ENCODE measurements at regions not wholly inside any gene's neighbourhood (a gene's known extent, or its start where the extent isn't known, plus 50 kb on each side); places are given as distances from the start of the nearest gene placed in this dataset.

DNA sequence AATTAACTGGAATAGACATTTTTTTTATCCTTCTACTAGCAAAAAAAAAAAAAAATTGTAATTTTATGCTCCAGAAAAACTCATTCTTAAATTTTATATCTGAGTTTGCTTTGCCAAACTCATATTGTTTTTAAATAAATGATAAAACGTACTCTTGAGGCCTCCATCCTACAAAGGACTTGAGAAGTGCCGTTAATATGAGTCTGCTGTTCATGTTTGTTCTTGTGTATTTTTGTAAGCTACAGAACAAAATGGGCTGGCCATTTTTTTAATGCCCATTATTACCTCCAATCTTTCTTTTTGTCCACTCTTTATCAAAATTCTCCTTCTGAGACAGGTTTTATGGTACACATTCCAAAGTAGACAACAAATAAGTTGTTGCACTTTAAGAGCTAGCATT, 643.5 kb upstream of the SOX9 start:
- FAIRE-seq: no peak
- POLR2A ChIA-PET (ENCODE audit: partially characterized antibody): no interaction called here
- H3K79me2 ChIP-seq (ENCODE audit: control insufficient read depth in 1 of 2, insufficient read depth in 2 of 2, low read length in 2 of 2): no peaks in the 10 kb centered on the region

More for the DNA sequence above, 643.5 kb upstream of the SOX9 start:
- TF ChIP-seq NANOG (IDR thresholded peaks at IDR 0.05; ENCODE audit: insufficient read depth, low read depth, low read length, poor library complexity, severe bottlenecking): no peak
- H3K4ac ChIP-seq (replicated peaks; ENCODE audit: insufficient read length, low read depth, low read length): no peak overlapping the region
- no peak overlapping the region for H2BK12ac ChIP-seq (ENCODE audit: low read depth, low read length)
- no peak overlapping the region for H2AK5ac ChIP-seq (ENCODE audit: low read depth, low read length)
- H4K20me1 ChIP-seq (replicated peaks in 1 of 2; ENCODE audit: control insufficient read depth in 1 of 2, insufficient read depth in 2 of 2, low read length in 2 of 2): no peaks in the 10 kb centered on the region
- 84% methylated on average over 2 of the region's 2 CpGs; no CpG with 5 or more reads in 1 of the 2 experiments for WGBS, 2 experiments (ENCODE audit: extremely low coverage in 1 of 2, insufficient coverage in 1 of 2, insufficient read length in 1 of 2, insufficient replicate concordance in 2 of 2, low coverage in 1 of 2, low lambda C conversion rate in 2 of 2, missing lambda C conversion rate in 1 of 2)
- no peaks in the 10 kb centered on the region for H3K79me1 ChIP-seq (ENCODE audit: low read depth, low read length)
- H4K5ac ChIP-seq (ENCODE audit: insufficient read length, low read depth, low read length): no peak overlapping the region
- H3K4me2 ChIP-seq (ENCODE audit: insufficient read depth in 1 of 2, low read depth in 2 of 2, low read length in 2 of 2): no peak overlapping the region
- H3K9ac ChIP-seq (replicated peaks in 1 of 4; ENCODE audit: extremely low read depth in 1 of 4, low read depth in 3 of 4, low read length in 3 of 4): no peak overlapping the region
- no peak overlapping the region for H3K27ac ChIP-seq (ENCODE audit: low read depth, low read length)
- H3K23ac ChIP-seq (ENCODE audit: insufficient read length): no peak overlapping the region
- H3K14ac ChIP-seq (ENCODE audit: insufficient read length): no peak overlapping the region
- H3K23me2 ChIP-seq (ENCODE audit: low read depth, low read length): no peaks in the 10 kb centered on the region
- H4K91ac ChIP-seq (replicated peaks; ENCODE audit: insufficient read length, low read length): no peak overlapping the region
- no peak overlapping the region for H3K56ac ChIP-seq (replicated peaks; ENCODE audit: insufficient read length, low read depth, low read length)
- no peaks in the 10 kb centered on the region for H3K27me3 ChIP-seq (replicated peaks in 1 of 4; ENCODE audit: control insufficient read depth in 3 of 4, extremely low read depth in 1 of 4, insufficient read depth in 3 of 4, low read length in 3 of 4)
- no peak for DNase-seq (ENCODE audit: low read depth in 1 of 2, low spot score in 2 of 2)
- no peak overlapping the region for H2BK15ac ChIP-seq (ENCODE audit: low read length)
- no peaks in the 10 kb centered on the region for H3K4me1 ChIP-seq (replicated peaks in 1 of 4; ENCODE audit: control insufficient read depth in 3 of 4, insufficient read depth in 4 of 4, low read length in 3 of 4)
- no peaks in the 10 kb centered on the region for H3K36me3 ChIP-seq (ENCODE audit: control insufficient read depth in 2 of 4, insufficient read depth in 4 of 4, low read length in 3 of 4)
- no peak overlapping the region for H2BK20ac ChIP-seq (ENCODE audit: low read length)
- no peak overlapping the region for H2BK5ac ChIP-seq (ENCODE audit: low read depth, low read length)
- H2BK120ac ChIP-seq (replicated peaks; ENCODE audit: low read depth, low read length): no peak overlapping the region
- no peak overlapping the region for H2AFZ ChIP-seq (ENCODE audit: low read length)
- no peaks in the 10 kb centered on the region for H3K9me3 ChIP-seq (ENCODE audit: insufficient read depth in 2 of 2, low read depth in 1 of 2, low read length in 1 of 2)
- no peak overlapping the region for H3K18ac ChIP-seq (ENCODE audit: extremely low read depth, low read length)
- H4K8ac ChIP-seq (ENCODE audit: extremely low read depth, insufficient read depth, low read length): no peak overlapping the region
- no peak overlapping the region for H3K4me3 ChIP-seq (ENCODE audit: extremely low read depth in 1 of 4, insufficient read depth in 2 of 4, low read depth in 3 of 4, low read length in 4 of 4)
- CTCF ChIA-PET (ENCODE audit: partially characterized antibody): no interaction called here
